ENCODE measurements at regions not wholly inside any gene's neighbourhood (a gene's known extent, or its start where the extent isn't known, plus 50 kb on each side); places are given as distances from the start of the nearest gene placed in this dataset.

DNA sequence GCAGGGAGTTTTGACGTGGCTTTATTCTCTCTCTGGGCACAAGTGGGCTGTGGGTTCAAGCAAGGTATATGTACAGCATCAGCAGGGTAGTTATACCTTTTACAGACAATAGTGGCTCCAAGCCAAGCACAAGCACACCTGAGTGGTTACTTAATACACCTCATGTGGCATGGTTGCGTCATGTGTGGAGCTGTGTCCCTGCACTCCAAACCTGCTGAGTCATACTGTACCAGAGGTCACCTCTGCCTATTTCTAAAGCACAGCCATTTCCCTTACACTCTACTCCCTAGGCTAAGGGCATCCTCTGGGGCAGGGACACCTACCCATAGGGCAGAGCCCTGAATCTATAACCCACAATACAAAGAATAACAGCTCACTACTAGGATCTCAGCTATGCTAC, 147.3 kb downstream of the OSTF1 start:
- TF ChIP-seq, protein P1, sequence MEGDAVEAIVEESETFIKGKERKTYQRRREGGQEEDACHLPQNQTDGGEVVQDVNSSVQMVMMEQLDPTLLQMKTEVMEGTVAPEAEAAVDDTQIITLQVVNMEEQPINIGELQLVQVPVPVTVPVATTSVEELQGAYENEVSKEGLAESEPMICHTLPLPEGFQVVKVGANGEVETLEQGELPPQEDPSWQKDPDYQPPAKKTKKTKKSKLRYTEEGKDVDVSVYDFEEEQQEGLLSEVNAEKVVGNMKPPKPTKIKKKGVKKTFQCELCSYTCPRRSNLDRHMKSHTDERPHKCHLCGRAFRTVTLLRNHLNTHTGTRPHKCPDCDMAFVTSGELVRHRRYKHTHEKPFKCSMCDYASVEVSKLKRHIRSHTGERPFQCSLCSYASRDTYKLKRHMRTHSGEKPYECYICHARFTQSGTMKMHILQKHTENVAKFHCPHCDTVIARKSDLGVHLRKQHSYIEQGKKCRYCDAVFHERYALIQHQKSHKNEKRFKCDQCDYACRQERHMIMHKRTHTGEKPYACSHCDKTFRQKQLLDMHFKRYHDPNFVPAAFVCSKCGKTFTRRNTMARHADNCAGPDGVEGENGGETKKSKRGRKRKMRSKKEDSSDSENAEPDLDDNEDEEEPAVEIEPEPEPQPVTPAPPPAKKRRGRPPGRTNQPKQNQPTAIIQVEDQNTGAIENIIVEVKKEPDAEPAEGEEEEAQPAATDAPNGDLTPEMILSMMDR (IDR thresholded peaks at IDR 0.05; ENCODE audit: low read depth, low read length): no peak
- in situ Hi-C loops (cut with HindIII; ENCODE audit: low sequenced_read_pairs): no loop called here
- DNase-seq (ENCODE audit: low read depth, low spot score): no peak
- no peak overlapping the region for H3K4me3 ChIP-seq (ENCODE audit: low read depth, low read length)

DNA sequence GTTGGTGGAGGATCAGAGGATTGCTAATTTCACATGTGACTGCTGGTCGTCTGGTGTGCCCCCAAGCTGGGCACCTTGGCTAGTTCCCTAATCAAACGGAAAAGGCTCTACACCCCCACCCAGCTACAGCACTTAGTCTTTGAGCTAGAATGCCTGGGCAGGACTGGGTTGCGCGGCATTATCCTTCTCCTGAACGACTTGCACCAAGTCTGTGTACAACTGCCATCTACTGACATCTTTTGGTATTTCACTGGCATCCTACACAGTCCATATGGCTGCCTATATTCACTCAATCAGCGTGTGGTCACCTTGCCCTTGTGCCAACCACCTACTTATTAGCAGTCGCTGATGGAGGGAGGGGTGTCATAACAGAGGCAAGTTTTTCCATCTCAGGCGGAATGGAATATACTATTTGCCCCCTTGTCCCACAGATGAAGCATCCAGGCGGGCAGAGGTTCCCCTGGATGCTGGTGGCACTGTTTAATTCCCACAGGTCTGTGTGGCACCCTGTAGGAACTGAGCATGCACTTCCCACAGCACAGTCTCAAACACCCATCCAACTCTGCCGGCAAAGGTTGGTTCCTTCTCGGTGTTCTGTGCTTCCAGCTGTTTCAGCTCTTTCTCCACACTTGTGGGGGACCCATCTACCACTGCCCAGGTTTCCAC, 150.1 kb downstream of the OSTF1 start:
- in situ Hi-C loops (cut with HindIII; ENCODE audit: low sequenced_read_pairs): no loop called here
- DNase-seq (ENCODE audit: low read depth, low spot score): peak; percentile 62
- TF ChIP-seq, protein P1 (IDR thresholded peaks at IDR 0.05; ENCODE audit: low read depth, low read length): peak; percentile 61
- H3K4me3 ChIP-seq (ENCODE audit: low read depth, low read length): no peak overlapping the region

DNA sequence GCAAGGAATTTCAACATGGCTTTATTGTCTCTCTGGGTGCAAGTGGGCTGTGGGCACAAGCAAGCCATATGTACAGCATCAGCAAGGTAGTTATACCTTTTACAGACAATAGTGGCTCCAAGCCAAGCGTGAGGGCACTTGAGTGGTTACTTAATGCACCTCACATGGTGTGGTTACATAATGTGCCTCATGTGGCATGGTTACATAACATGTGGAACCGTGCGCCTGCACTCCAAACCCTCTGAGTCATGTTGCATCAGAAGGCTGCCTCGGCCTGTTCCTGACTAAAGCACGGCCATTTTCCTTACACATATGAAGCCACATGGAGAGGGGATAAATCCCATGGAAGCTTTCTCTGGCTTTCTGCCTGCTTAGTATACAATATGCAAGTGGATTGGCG, 150.9 kb downstream of the OSTF1 start:
- no peak for DNase-seq (ENCODE audit: low read depth, low spot score)
- TF ChIP-seq, protein P1 (IDR thresholded peaks at IDR 0.05; ENCODE audit: low read depth, low read length): no peak
- no peak overlapping the region for H3K4me3 ChIP-seq (ENCODE audit: low read depth, low read length)
- in situ Hi-C loops (cut with HindIII; ENCODE audit: low sequenced_read_pairs): no loop called here

DNA sequence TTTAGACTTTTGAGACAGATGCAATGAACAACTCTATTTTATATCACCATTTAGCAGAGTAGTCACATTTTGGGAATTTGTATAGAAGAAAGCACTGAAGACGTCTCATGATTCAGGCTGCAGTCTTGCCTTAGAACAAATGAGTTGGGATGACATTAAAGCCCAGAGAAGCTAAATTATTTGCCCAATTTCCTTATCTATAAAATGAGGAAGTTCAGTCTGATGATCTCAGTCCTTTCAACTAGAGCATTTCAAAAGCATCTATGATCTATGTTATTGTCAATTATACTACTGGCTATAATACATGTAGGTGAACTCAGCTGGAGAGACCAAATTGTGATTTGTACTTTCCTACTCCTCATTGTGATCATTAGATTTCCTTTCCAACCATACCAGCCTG, 154.1 kb downstream of the OSTF1 start:
- H3K4me3 ChIP-seq (ENCODE audit: low read depth, low read length): no peak overlapping the region
- in situ Hi-C loops (cut with HindIII; ENCODE audit: low sequenced_read_pairs): no loop called here
- TF ChIP-seq, protein P1 (IDR thresholded peaks at IDR 0.05; ENCODE audit: low read depth, low read length): no peak
- DNase-seq (ENCODE audit: low read depth, low spot score): no peak

DNA sequence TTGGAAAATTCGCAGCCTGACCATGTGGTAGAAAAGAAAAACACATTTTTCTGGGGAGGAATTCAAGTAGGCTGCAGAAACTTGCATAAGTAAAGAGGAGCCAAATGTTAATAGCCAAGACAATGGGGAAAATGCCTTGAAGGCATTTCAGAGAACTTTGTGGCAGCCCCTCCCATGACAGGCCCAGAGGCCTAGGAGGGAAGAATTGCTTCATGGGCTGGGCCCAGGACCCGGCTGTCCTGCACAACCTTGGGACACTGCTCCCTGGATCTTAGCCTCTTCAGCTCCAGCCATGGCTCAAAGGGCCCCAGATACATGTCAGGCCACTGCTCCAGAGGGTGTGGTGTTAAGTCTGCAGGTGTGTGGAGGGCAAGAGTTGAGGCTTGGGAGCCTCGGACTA, 158.6 kb downstream of the OSTF1 start:
- no peak for DNase-seq (ENCODE audit: low read depth, low spot score)
- TF ChIP-seq, protein P1 (IDR thresholded peaks at IDR 0.05; ENCODE audit: low read depth, low read length): no peak
- in situ Hi-C loops (cut with HindIII; ENCODE audit: low sequenced_read_pairs): no loop called here
- H3K4me3 ChIP-seq (ENCODE audit: low read depth, low read length): no peak overlapping the region

DNA sequence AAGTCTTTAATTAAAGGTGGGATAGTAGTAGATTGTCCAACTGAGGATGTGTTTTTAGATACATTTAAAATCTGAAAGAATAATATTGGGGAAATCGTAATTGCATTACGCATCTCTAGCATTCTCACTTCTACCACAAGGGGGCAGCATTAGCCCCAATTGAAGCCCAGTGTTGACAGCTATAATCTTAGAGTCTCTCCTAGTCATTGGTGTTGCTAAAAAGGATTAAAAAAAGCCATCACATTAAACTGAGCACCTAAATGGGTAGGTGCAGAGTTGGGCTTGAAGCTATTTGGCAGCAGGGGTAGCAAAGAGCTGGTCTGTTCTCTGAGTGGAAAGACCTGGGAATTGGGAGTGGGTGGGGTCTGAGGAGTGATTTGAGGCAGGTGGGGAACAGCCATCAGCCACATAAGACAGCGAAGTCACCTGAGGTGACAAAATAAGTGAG, 177.2 kb downstream of the OSTF1 start:
- in situ Hi-C loops (cut with HindIII; ENCODE audit: low sequenced_read_pairs): no loop called here
- peak; percentile 48 for DNase-seq (ENCODE audit: low read depth, low spot score)
- no peak overlapping the region for H3K4me3 ChIP-seq (ENCODE audit: low read depth, low read length)
- TF ChIP-seq, protein P1 (IDR thresholded peaks at IDR 0.05; ENCODE audit: low read depth, low read length): peak; percentile 83
